GM20000 (cell line): ENCODE measurements at regions not wholly inside any gene's neighbourhood (a gene's known extent, or its start where the extent isn't known, plus 50 kb on each side); places are given as distances from the start of the nearest gene placed in this dataset.
A peak's percentile ranks its signal among the peaks of the same experiment; 100 is the strongest.
"Not testable (repeated sequence)": the region's sequence is repeated elsewhere in the genome, so short reads cannot be mapped to it uniquely, and the experiment has no call there.

Experiments used
- DNase-seq: peaks from one replicate; pipeline ENCODE4 v3.0.0; 2012; ENCODE audit warnings: low spot score
- CTCF ChIP-seq: IDR thresholded peaks from 2 replicates; pipeline ENCODE4 v1.5.1; 2012; ENCODE audit warnings: mild to moderate bottlenecking, control low read depth; ENCODE audit errors: extremely low read depth, missing control alignments

GRCh38 chr6:156676721-156677120 is 100.5 kb upstream of the ARID1B start:
- TF ChIP-seq CTCF = no peak
- no peak for DNase-seq

- DNase-seq = no peak
- no peak for TF ChIP-seq CTCF
Measured at GRCh38 chr6:156674197-156674596, 103.0 kb upstream of the ARID1B start.

GRCh38 chr6:156670097-156670496 is 107.1 kb upstream of the ARID1B start:
- DNase-seq = not testable (repeated sequence)

- peak; percentile 38 for DNase-seq
- TF ChIP-seq CTCF = peak; percentile 16
Measured at GRCh38 chr6:156662025-156662445, 115.1 kb upstream of the ARID1B start.

GRCh38 chr6:156660389-156660788 is 116.8 kb upstream of the ARID1B start:
- TF ChIP-seq CTCF = no peak
- DNase-seq = no peak

- DNase-seq = no peak
- no peak for TF ChIP-seq CTCF
Measured at GRCh38 chr6:156659822-156660198, 117.4 kb upstream of the ARID1B start.

- no peak for TF ChIP-seq CTCF
- DNase-seq = no peak
Measured at GRCh38 chr6:156658966-156659821, 118.0 kb upstream of the ARID1B start.
